Panc1 (cell line): ENCODE measurements at regions not wholly inside any gene's neighbourhood (a gene's known extent, or its start where the extent isn't known, plus 50 kb on each side); places are given as distances from the start of the nearest gene placed in this dataset.

ENCODE experiments used
- POLR2AphosphoS5 ChIP-seq: IDR thresholded peaks from 2 replicates; pipeline ENCODE4 v1.6.1; 2012; ENCODE audit warnings: mild to moderate bottlenecking, low read depth, low read length, moderate library complexity
- TF ChIP-seq, protein P1 (sequence below): fragments of 450-650 bp; IDR thresholded peaks from 2 replicates; pipeline ENCODE4 v1.5.1; 2017; ENCODE audit warnings: mild to moderate bottlenecking

DNA sequence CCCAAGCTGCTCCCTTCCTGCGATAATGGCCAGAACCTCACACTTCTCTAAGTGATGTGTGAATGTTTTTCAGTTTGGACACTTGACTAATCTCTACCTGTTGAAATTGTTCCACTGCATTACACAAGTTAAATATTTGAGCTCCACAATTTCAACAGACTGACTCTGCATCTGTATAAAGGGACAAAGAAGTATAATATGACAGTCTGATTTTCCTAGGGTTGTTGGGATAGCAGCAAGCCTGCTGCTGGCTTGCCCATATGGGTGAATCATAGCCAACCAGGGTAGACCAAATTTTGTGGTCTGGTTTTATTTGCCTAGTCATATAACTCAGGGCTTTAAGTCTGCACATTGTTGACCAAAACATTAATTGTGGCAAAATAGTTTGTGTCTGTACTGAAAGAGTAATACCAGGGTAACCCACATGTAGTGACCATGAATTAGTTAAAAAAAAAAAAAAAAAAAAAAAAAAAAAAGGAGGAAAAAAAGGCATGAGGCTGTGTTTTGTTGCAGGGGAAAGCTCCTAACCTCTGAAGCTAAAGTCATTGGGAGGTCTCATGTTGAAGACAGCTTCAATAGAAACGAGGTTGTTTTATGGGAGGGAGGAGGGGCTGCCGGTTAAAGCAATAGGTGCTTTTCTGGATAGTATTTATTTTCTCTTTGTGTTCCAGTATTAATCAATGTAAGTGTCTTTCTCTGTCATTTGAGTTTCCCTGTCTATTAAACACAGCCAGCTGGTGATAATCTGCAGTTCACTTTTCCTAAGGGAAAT, 534.2 kb downstream of the RAB28 start:
- TF ChIP-seq, protein P1, sequence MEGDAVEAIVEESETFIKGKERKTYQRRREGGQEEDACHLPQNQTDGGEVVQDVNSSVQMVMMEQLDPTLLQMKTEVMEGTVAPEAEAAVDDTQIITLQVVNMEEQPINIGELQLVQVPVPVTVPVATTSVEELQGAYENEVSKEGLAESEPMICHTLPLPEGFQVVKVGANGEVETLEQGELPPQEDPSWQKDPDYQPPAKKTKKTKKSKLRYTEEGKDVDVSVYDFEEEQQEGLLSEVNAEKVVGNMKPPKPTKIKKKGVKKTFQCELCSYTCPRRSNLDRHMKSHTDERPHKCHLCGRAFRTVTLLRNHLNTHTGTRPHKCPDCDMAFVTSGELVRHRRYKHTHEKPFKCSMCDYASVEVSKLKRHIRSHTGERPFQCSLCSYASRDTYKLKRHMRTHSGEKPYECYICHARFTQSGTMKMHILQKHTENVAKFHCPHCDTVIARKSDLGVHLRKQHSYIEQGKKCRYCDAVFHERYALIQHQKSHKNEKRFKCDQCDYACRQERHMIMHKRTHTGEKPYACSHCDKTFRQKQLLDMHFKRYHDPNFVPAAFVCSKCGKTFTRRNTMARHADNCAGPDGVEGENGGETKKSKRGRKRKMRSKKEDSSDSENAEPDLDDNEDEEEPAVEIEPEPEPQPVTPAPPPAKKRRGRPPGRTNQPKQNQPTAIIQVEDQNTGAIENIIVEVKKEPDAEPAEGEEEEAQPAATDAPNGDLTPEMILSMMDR: no peak
- no peak for TF ChIP-seq POLR2AphosphoS5
